A673 (cell line): ENCODE measurements at regions not wholly inside any gene's neighbourhood (a gene's known extent, or its start where the extent isn't known, plus 50 kb on each side); places are given as distances from the start of the nearest gene placed in this dataset.

ENCODE experiments used
- BruUV-seq: library from RNA; stranded (reverse); fragments of 400-500 nt; replicated peaks from 2 replicates; lab custom pipeline; 2021; lab: Mats Ljungman, UMichigan
- CTCF ChIA-PET: fragments of 300-600 bp; sonication (Branson Sonifier 250); formaldehyde crosslinking; loops from one replicate; lab custom pipeline; 2022; ENCODE audit warnings: antibody characterized with exemption; lab: Charles Lee
- POLR2A ChIA-PET: fragments of 300-600 bp; sonication (Branson Sonifier 250); formaldehyde crosslinking; loops from one replicate; lab custom pipeline; 2022; ENCODE audit warnings: antibody characterized with exemption; ENCODE audit not compliant: low non-redundant PET; lab: Charles Lee
- DNase-seq: peaks from one replicate; pipeline ENCODE4 v3.0.0-alpha.2; 2015; ENCODE audit warnings: low spot score
- H3K27ac ChIP-seq: fragments of 200-600 bp; sonication (generic); 2 replicates; pipeline ENCODE4 v1.5.1; 2016; ENCODE audit warnings: mixed run types, low read depth, mild to moderate bottlenecking, mixed read lengths, antibody characterized with exemption, low read length; ENCODE audit not compliant: poor library complexity, severe bottlenecking
- H3K27me3 ChIP-seq: fragments of 200-600 bp; sonication (generic); replicated peaks from 2 replicates; pipeline ENCODE4 v1.6.1; 2017; ENCODE audit warnings: mixed run types, low read depth, mild to moderate bottlenecking, mixed read lengths, antibody characterized with exemption, low read length; ENCODE audit not compliant: insufficient read depth, poor library complexity
- H3K36me3 ChIP-seq: fragments of 200-600 bp; sonication (generic); 2 replicates; pipeline ENCODE4 v1.6.1; 2016; ENCODE audit warnings: mixed run types, mild to moderate bottlenecking, mixed read lengths, antibody characterized with exemption, low read length; ENCODE audit not compliant: insufficient read depth, poor library complexity, severe bottlenecking
- H3K4me1 ChIP-seq: fragments of 200-600 bp; sonication (generic); 2 replicates; pipeline ENCODE4 v1.6.1; 2017; ENCODE audit warnings: mixed run types, mild to moderate bottlenecking, mixed read lengths, antibody characterized with exemption, low read length; ENCODE audit not compliant: insufficient read depth, poor library complexity, severe bottlenecking
- H3K4me3 ChIP-seq: fragments of 200-600 bp; sonication (generic); 2 replicates; pipeline ENCODE4 v1.5.1; 2016; ENCODE audit warnings: low read depth, mixed run types, mild to moderate bottlenecking, mixed read lengths, low read length; ENCODE audit not compliant: poor library complexity, severe bottlenecking
- H3K9me3 ChIP-seq: fragments of 200-600 bp; sonication (generic); 2 replicates; pipeline ENCODE4 v1.6.1; 2016; ENCODE audit warnings: mixed run types, low read depth, mild to moderate bottlenecking, mixed read lengths, antibody characterized with exemption, low read length; ENCODE audit not compliant: poor library complexity, severe bottlenecking
- EZH2 ChIP-seq: fragments of 200-600 bp; sonication (generic); IDR thresholded peaks from 2 replicates; pipeline ENCODE4 v1.6.1; 2017; ENCODE audit warnings: borderline replicate concordance, low read depth, mild to moderate bottlenecking, mixed read lengths, antibody characterized with exemption, low read length; ENCODE audit not compliant: poor library complexity, severe bottlenecking
- intact Hi-C: fragments of 100-400 bp; cut with micrococcal nuclease; formaldehyde crosslinking; loops from one replicate; pipeline ENCODE4 v1.10.0; 2022; ENCODE audit not compliant: unreplicated experiment
- TF ChIP-seq, protein P1 (sequence below): fragments of 300-800, 200-600 bp; sonication (generic); conservative IDR thresholded peaks from 2 replicates; pipeline ENCODE4 v1.5.1; 2017; ENCODE audit warnings: low read depth, mild to moderate bottlenecking, antibody characterized with exemption, low read length, moderate library complexity, mixed read lengths

DNA sequence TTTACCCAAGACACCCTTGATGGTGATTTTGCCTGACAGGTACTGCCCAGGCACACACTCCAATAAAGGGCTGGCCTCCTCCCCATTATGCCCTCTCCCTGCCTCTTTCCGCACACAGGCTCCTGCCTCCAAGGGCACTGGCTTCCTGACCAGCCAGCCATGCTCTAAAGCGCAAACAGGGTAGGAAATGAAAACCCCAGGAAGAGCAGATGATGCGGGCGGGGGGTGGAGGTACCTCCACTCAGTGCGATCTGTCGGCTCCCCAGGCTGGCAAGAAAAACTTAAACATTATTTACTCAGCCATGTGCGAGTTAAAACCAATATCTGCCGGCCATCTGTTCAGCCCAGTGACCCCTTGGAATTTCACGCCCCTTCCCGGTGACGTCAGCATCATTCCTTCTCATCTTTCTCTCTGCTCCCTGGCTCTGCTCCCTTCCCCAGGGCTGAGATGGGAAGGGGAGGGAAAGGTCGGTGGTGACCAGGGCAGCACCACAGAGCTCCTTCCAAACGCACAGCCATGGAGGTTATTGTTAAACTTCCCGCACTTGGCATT, 262.5 kb downstream of the CBLN1 start:
- H3K4me1 ChIP-seq = no peaks in the 10 kb centered on the region
- ChIA-PET POLR2A (no interaction called here), CTCF (no interaction called here)
- no peak overlapping the region for H3K27ac ChIP-seq
- intact Hi-C loops = no loop called here
- DNase-seq = no peak
- no peaks in the 10 kb centered on the region for H3K36me3 ChIP-seq
- peaks cover 56% of the 10 kb centered on the region for H3K27me3 ChIP-seq
- TF ChIP-seq EZH2 = no peak
- TF ChIP-seq, protein P1, sequence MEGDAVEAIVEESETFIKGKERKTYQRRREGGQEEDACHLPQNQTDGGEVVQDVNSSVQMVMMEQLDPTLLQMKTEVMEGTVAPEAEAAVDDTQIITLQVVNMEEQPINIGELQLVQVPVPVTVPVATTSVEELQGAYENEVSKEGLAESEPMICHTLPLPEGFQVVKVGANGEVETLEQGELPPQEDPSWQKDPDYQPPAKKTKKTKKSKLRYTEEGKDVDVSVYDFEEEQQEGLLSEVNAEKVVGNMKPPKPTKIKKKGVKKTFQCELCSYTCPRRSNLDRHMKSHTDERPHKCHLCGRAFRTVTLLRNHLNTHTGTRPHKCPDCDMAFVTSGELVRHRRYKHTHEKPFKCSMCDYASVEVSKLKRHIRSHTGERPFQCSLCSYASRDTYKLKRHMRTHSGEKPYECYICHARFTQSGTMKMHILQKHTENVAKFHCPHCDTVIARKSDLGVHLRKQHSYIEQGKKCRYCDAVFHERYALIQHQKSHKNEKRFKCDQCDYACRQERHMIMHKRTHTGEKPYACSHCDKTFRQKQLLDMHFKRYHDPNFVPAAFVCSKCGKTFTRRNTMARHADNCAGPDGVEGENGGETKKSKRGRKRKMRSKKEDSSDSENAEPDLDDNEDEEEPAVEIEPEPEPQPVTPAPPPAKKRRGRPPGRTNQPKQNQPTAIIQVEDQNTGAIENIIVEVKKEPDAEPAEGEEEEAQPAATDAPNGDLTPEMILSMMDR = no peak
- no TSS peak for BruUV-seq
- no peaks in the 10 kb centered on the region for H3K9me3 ChIP-seq
- H3K4me3 ChIP-seq = no peak overlapping the region

DNA sequence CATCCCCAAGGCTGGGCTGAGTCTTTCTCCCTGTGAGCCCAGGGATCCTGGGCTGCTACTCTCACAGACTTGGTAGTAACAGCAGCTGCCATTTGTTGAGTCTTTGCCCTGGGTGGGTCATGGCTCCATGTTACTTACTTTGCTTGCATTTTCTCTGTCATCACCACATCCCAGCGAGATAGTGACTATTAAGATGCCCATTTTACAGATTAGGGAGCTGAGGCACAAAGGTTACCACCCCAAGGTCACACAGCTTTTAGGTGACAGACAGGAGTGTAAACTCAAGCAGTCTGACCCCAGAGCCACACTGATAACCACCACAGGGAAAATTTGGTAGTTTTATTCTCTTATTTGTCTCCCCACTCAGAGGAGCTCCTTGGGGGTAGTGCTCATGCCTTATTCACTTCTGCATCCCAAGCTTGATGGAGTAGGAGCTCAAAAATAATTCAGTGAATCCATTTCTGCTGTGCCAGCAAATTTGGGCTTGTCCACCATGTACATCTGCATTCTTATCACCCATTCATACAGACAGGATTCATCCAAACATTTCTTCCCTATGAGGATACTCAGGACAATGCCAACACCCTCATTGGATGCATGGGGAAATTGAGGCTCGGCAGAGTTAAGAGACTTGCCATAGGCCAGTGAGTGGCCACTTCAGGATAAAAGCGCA, 263.2 kb downstream of the CBLN1 start:
- BruUV-seq = no TSS peak
- Histone ChIP-seq H3K27ac (no peak overlapping the region), H3K4me1 (no peaks in the 10 kb centered on the region), H3K27me3 (peaks cover 49% of the 10 kb centered on the region), H3K4me3 (no peak overlapping the region), H3K9me3 (no peaks in the 10 kb centered on the region), H3K36me3 (no peaks in the 10 kb centered on the region)
- DNase-seq = no peak
- TF ChIP-seq, protein P1 = no peak
- no peak for TF ChIP-seq EZH2
- intact Hi-C loops = no loop called here
- CTCF ChIA-PET = no interaction called here
- POLR2A ChIA-PET = no interaction called here

DNA sequence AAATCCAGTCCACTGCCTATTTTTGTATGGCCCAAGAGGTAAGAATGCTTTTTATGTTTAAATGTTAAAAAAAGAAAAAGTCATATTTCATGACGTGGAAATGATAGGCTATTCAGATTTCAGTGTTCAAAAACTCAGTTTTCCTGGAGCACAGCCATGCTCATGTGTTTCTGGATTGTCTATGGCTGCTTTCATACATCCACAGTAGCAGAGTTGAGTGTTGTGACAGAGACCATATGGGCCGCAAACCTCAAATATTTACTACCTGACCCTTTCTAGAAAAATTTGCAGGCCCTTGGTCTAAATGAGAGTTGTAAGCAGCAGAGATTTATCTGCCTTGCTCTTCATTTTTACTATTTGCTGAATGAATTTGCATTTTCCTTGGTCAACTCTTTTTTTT, 264.1 kb downstream of the CBLN1 start:
- peaks cover 40% of the 10 kb centered on the region for H3K27me3 ChIP-seq
- no peak overlapping the region for H3K27ac ChIP-seq
- no peaks in the 10 kb centered on the region for H3K9me3 ChIP-seq
- intact Hi-C loops = no loop called here
- no peak overlapping the region for H3K4me3 ChIP-seq
- H3K36me3 ChIP-seq = no peaks in the 10 kb centered on the region
- ChIA-PET CTCF (no interaction called here), POLR2A (no interaction called here)
- no peak for TF ChIP-seq EZH2
- TF ChIP-seq, protein P1 = no peak
- BruUV-seq = no TSS peak
- no peaks in the 10 kb centered on the region for H3K4me1 ChIP-seq
- DNase-seq = no peak
